WI38 (cell line): ENCODE measurements at regions not wholly inside any gene's neighbourhood (a gene's known extent, or its start where the extent isn't known, plus 50 kb on each side); places are given as distances from the start of the nearest gene placed in this dataset.
"Not testable (repeated sequence)": the region's sequence is repeated elsewhere in the genome, so short reads cannot be mapped to it uniquely, and the experiment has no call there.

Experiments
- H3K4me3 ChIP-seq: 2 replicates; pipeline ENCODE4 v1.5.1; 2011; ENCODE audit warnings: low read depth, mild to moderate bottlenecking, control low read depth, low read length
- TF ChIP-seq, protein P1 (sequence below): IDR thresholded peaks from 2 replicates; pipeline ENCODE4 v1.5.1; 2012; ENCODE audit warnings: low read depth, mild to moderate bottlenecking, control low read depth, low read length

DNA sequence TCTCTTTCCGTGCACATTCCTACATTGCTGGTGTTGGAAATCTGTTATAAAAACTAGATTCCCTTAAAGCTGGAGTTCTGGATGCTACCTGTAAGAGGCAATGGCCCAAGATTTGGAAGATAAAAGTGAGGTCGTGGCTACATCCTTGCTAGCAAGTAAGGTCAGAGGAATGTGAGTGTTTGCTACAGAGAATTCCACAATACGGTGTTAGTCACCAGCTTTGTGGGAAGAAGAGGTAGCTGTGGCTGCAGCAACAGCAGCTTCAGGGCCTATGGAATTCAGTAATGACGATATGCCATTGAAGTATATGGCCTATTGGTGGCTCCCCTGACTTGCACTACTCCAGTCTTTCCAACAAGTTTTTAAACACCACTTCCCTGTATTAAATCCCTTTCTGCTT, 227.7 kb upstream of the TMEM260 start:
- no peak overlapping the region for H3K4me3 ChIP-seq
- TF ChIP-seq, protein P1, sequence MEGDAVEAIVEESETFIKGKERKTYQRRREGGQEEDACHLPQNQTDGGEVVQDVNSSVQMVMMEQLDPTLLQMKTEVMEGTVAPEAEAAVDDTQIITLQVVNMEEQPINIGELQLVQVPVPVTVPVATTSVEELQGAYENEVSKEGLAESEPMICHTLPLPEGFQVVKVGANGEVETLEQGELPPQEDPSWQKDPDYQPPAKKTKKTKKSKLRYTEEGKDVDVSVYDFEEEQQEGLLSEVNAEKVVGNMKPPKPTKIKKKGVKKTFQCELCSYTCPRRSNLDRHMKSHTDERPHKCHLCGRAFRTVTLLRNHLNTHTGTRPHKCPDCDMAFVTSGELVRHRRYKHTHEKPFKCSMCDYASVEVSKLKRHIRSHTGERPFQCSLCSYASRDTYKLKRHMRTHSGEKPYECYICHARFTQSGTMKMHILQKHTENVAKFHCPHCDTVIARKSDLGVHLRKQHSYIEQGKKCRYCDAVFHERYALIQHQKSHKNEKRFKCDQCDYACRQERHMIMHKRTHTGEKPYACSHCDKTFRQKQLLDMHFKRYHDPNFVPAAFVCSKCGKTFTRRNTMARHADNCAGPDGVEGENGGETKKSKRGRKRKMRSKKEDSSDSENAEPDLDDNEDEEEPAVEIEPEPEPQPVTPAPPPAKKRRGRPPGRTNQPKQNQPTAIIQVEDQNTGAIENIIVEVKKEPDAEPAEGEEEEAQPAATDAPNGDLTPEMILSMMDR, result no peak

DNA sequence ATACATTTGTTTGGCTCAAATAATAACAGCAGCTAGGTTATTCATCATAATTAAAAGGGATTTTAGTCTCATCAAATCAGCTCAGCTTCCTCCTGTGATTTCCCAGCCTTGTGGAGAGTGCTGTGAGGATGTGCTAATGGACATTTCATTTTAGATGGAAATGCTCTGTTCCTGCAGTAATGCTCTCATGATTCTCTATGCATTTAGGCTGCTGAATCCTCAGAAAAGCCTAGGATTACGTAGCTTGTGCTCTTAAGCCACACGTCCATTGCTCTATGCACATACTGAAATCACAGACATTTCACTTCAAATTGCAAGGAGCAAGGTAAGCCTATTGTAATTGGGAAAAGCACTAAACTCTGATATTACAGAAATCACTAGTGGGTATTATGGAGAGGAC, 226.6 kb upstream of the TMEM260 start:
- TF ChIP-seq, protein P1, result no peak
- H3K4me3 ChIP-seq, result no peak overlapping the region

DNA sequence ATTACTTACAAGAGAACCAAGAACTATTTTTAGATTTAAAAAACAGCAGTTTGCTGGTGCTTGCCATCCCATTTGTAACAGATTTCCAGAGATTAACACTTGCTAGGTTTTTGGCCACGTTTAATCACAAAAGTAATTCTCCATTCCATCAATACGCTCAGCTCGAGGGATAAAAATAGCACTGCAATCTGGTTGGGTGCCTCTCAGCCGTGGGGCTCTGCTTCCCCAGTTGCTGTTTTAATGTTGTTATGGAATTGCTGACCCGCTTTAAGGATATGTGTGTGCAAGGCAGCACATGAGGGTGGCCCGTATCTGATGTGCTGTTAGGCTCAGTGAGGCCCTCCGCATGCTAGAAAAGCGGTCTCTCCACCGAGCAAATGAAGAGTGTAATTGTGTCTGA, 222.2 kb upstream of the TMEM260 start:
- no peak overlapping the region for H3K4me3 ChIP-seq
- TF ChIP-seq, protein P1, result no peak

DNA sequence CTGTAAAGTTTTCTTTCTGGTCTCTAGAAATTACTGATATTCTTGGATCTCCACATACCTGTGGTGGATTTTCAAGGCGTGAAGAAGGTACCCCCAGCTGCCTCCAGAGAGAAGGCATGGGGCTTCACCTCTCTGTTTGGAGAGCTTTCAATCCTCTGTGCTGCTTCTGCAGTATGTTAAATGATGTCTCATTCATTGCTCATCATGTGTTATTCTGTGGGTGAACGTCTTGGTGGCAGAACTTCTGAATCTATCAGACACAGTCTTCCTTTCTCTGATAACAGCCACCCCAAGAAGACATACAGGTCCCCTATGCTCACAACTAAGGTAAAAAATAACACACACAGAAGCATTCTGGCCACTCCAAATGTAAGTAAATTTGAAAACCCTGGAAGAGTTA, 221.3 kb upstream of the TMEM260 start:
- H3K4me3 ChIP-seq, result no peak overlapping the region
- TF ChIP-seq, protein P1, result no peak

DNA sequence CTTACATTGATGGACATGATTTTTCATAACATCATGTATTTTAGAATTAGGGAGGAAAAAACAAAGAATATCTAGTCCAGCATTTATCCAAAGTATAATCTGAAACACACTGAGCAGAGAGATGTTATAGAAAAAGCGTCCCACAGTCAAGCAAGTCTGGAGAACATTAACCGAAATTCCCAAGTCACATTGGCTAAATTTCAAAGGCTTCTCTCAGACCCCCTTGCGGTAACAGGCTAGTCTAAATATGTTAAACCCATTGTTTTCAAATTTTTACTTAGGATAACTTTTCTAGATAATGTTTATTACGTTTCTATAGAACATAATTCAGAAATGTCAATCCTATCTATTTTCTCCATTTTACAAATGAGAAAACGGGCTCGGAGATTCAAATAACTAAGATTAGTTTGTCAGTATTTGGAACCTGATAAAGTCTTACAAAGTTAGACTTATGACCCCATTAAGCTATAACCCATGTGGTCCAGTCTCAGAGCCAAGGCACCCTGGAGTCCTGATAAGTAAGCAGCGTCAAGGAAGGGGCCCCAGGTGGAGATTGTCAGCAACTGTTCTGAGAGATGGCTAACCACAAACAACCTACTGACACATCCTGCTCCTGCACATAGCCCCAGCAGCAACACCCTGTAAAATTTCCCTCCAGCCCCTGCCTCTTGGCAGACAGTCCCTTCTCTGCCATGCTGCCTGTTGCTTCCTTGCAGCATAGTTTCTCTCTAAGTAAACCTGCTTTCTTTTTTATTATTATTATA, 220.6 kb upstream of the TMEM260 start:
- no peak overlapping the region for H3K4me3 ChIP-seq
- TF ChIP-seq, protein P1, result no peak

DNA sequence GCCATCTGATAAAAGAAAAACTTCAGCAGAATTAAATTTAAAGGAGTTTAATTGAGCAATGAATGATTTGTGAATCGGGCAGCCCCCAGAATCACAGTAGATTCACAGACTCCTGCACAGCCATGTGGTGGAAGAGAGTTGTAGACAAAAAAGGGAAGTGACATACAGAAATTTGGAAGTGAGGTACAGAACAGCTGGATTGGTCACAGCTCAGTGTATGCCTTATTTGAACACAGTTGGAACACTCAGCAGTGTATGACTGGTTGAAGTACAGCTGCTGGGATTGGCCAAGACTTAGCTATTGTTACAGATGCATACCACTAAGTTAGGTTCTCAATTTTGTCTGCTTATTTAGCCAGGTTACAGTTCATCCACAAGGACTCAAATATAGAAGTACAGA, 213.9 kb upstream of the TMEM260 start:
- H3K4me3 ChIP-seq, result not testable (repeated sequence)

DNA sequence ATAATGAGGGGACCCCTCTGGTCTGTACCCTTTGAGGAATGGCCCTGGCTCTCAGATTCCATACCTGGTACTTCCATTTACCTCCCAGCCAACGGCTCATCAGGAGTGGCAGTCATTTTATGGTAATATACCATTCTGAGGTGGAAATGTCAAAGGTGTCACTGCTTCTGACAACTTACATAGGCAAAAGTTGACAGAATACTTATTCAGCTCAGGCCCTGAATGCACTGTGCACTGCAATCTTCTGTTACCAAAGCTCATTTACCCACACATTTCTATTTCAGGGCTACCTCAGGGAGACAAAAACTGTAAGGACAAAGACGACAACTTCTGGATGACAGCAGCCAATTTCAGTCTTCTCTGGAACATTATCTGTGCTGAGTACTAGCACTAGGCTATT, 212.2 kb upstream of the TMEM260 start:
- H3K4me3 ChIP-seq, result no peak overlapping the region
- TF ChIP-seq, protein P1, result no peak

DNA sequence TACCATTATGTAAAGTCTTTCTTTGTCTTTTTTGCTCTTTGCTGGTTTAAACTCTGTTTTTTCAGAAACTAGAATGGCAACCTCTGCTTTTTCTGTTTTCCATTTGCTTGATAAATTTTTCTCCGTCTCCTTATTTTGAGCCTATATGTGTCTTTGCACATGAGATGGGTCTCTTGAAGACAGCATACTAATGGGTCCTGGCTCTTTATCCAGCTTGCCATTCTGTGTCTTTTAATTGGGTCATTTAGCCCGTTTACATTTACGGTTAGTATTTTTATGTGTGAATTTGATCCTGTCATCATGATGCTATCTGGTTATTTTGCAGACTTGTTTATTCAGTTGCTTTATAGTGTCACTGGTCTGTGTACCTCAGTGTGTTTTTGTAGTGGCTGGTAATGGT, 207.9 kb upstream of the TMEM260 start:
- TF ChIP-seq, protein P1, result no peak

More for the DNA sequence above, 207.9 kb upstream of the TMEM260 start:
- no peak overlapping the region for H3K4me3 ChIP-seq
